ENCODE measurements at regions not wholly inside any gene's neighbourhood (a gene's known extent, or its start where the extent isn't known, plus 50 kb on each side); places are given as distances from the start of the nearest gene placed in this dataset.

- no peak for TF ChIP-seq GATA3 (IDR thresholded peaks at IDR 0.05; ENCODE audit: low read depth, low read length)
- TF ChIP-seq GATA2 (IDR thresholded peaks at IDR 0.05; ENCODE audit: low read depth, low read length) = no peak
These were observed 309.6 kb upstream of the KLF3 start for GRCh38 chr4:38354421-38354820.

Data from SH-SY5Y (cell line).